H1 (cell line): ENCODE measurements at regions not wholly inside any gene's neighbourhood (a gene's known extent, or its start where the extent isn't known, plus 50 kb on each side); places are given as distances from the start of the nearest gene placed in this dataset.

Source experiments
- BRCA1 ChIP-seq: IDR thresholded peaks from 2 replicates; pipeline ENCODE4 v1.6.1; 2012; ENCODE audit warnings: low read depth, low read length, improper control_type of control experiment
- CBX5 ChIP-seq: fragments of 300-800, 300-1000 bp; sonication (generic); IDR thresholded peaks from 2 replicates; pipeline ENCODE4 v1.7.1; 2016; ENCODE audit warnings: antibody characterized with exemption, low read length, low read depth
- CHD7 ChIP-seq: fragments of 300-600 bp; sonication (generic); IDR thresholded peaks from 2 replicates; pipeline ENCODE4 v1.7.1; 2012; ENCODE audit warnings: low read length, moderate library complexity, mild to moderate bottlenecking, inconsistent platforms; ENCODE audit not compliant: insufficient replicate concordance
- EGR1 ChIP-seq: IDR thresholded peaks from 2 replicates; pipeline ENCODE4 v1.6.1; 2011; ENCODE audit warnings: low read depth, low read length, borderline replicate concordance
- KDM4A ChIP-seq: IDR thresholded peaks from one replicate; pipeline ENCODE4 v1.7.1; 2012; ENCODE audit warnings: low read depth, mild to moderate bottlenecking, moderate library complexity, low read length, inconsistent platforms; ENCODE audit not compliant: severe bottlenecking
- MAFK ChIP-seq: IDR thresholded peaks from 2 replicates; pipeline ENCODE4 v1.6.1; 2012; ENCODE audit warnings: low read depth, mild to moderate bottlenecking, improper control_type of control experiment, low read length
- NRF1 ChIP-seq: IDR thresholded peaks from 2 replicates; pipeline ENCODE4 v1.6.1; 2011; ENCODE audit warnings: mild to moderate bottlenecking, low read depth, low read length, improper control_type of control experiment
- RAD21 ChIP-seq, 2 experiments: IDR thresholded peaks in 1 of 2; conservative IDR thresholded peaks in 1 of 2; 2 replicates each; pipeline ENCODE4 v1.6.1; 2011; ENCODE audit warnings: low read depth in 2 of 2, low read length in 2 of 2, improper control_type of control experiment in 1 of 2, inconsistent platforms in 1 of 2, mild to moderate bottlenecking in 1 of 2, moderate library complexity in 1 of 2
- RBBP5 ChIP-seq: IDR thresholded peaks from 2 replicates; pipeline ENCODE4 v1.7.1; 2012; ENCODE audit warnings: low read depth, mild to moderate bottlenecking, inconsistent platforms, low read length, moderate library complexity, borderline replicate concordance
- TAF1 ChIP-seq: IDR thresholded peaks from 2 replicates; pipeline ENCODE4 v1.6.1; 2011; ENCODE audit warnings: mild to moderate bottlenecking, low read depth, low read length

DNA sequence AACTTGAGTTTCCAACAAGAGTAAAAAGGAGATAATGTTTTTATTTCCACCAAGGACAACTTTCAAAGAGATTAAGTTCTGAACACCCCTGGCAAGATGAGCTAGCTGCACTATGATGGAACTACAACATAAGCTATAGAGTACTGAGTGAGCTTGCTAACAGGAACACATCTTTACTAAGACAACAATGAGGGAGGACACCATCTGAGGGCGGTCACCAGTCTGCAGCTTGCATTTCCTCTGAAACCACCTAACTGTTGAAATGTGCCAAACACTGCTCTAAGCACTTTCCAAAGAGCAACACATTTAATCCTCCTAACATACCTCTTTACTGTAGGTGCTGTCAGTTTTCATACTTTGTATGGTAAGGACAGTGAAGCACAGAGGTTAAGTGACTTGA, 68.4 kb downstream of the TCF20 start (continued):
- TF ChIP-seq CHD7 (no peak), EGR1 (no peak), MAFK (no peak), RAD21 (IDR thresholded peaks at IDR 0.05 in 1 of 2, conservative IDR thresholded peaks at IDR 0.05 in 1 of 2; ENCODE audit: low read depth in 2 of 2, low read length in 2 of 2) (no peak), NRF1 (no peak), RBBP5 (no peak), CBX5 (no peak), BRCA1 (no peak), KDM4A (no peak), TAF1 (no peak)
